Glutamatergic neuron (in vitro differentiated cells): ENCODE measurements at regions not wholly inside any gene's neighbourhood (a gene's known extent, or its start where the extent isn't known, plus 50 kb on each side); places are given as distances from the start of the nearest gene placed in this dataset.
"Not testable (repeated sequence)": the region's sequence is repeated elsewhere in the genome, so short reads cannot be mapped to it uniquely, and the experiment has no call there.

ENCODE experiments used
- DNase-seq: peaks from one replicate; pipeline ENCODE4 v3.0.0; 2022
- H3K27ac Mint-ChIP-seq: one replicate; pipeline ENCODE4 v1.8.0; 2020; ENCODE audit warnings: mild to moderate bottlenecking, mixed read lengths, inconsistent platforms; ENCODE audit not compliant: unreplicated experiment
- H3K27me3 Mint-ChIP-seq: one replicate; pipeline ENCODE4 v1.8.0; 2020; ENCODE audit warnings: mild to moderate bottlenecking, moderate library complexity, mixed read lengths, inconsistent platforms; ENCODE audit not compliant: unreplicated experiment
- H3K36me3 Mint-ChIP-seq: one replicate; pipeline ENCODE4 v1.8.0; 2020; ENCODE audit warnings: mild to moderate bottlenecking, mixed read lengths, inconsistent platforms; ENCODE audit not compliant: unreplicated experiment
- H3K4me1 Mint-ChIP-seq: one replicate; pipeline ENCODE4 v1.8.0; 2020; ENCODE audit warnings: mild to moderate bottlenecking, low read depth, mixed read lengths, inconsistent platforms; ENCODE audit not compliant: unreplicated experiment
- H3K4me3 Mint-ChIP-seq: one replicate; pipeline ENCODE4 v1.8.0; 2020; ENCODE audit warnings: mild to moderate bottlenecking, mixed read lengths, inconsistent platforms; ENCODE audit not compliant: unreplicated experiment
- H3K9me3 Mint-ChIP-seq: one replicate; pipeline ENCODE4 v1.8.0; 2020; ENCODE audit warnings: mild to moderate bottlenecking, moderate library complexity, mixed read lengths, inconsistent platforms; ENCODE audit not compliant: unreplicated experiment
- TF ChIP-seq, protein P1 (sequence below): fragments of 200-600 bp; sonication (generic); IDR thresholded peaks from one replicate; pipeline ENCODE4 v1.5.0; 2021; ENCODE audit not compliant: partially characterized antibody, unreplicated experiment

DNA sequence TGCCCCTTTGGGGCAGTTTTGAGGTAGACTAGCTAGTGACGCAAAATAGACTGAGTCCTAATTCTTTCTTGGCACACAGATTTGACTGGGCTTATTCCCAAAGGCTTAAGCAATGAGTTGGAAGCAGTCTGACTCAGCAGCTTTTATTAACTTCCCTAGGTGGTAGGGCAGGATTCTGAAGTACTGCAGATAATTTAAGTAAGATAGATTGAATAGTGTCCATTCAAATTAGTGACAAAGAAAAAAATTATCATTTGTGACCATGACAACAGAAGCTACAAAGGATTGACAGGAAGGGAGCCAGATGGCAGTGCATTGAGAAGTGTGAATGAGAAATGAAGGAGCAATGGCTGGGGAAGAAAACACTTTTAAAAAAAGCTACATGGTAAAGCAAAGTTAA lies 649.4 kb downstream of the CDH9 start:
- Mint-ChIP-seq H3K9me3 (peaks cover 2% of the 10 kb centered on the region), H3K36me3 (peaks cover 2% of the 10 kb centered on the region), H3K4me3 (peak overlapping the region; percentile 70), H3K4me1 (peaks cover 24% of the 10 kb centered on the region), H3K27me3 (peaks cover 6% of the 10 kb centered on the region), H3K27ac (peak overlapping the region; percentile 89)
- DNase-seq, result no peak
- TF ChIP-seq, protein P1, sequence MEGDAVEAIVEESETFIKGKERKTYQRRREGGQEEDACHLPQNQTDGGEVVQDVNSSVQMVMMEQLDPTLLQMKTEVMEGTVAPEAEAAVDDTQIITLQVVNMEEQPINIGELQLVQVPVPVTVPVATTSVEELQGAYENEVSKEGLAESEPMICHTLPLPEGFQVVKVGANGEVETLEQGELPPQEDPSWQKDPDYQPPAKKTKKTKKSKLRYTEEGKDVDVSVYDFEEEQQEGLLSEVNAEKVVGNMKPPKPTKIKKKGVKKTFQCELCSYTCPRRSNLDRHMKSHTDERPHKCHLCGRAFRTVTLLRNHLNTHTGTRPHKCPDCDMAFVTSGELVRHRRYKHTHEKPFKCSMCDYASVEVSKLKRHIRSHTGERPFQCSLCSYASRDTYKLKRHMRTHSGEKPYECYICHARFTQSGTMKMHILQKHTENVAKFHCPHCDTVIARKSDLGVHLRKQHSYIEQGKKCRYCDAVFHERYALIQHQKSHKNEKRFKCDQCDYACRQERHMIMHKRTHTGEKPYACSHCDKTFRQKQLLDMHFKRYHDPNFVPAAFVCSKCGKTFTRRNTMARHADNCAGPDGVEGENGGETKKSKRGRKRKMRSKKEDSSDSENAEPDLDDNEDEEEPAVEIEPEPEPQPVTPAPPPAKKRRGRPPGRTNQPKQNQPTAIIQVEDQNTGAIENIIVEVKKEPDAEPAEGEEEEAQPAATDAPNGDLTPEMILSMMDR, result no peak

DNA sequence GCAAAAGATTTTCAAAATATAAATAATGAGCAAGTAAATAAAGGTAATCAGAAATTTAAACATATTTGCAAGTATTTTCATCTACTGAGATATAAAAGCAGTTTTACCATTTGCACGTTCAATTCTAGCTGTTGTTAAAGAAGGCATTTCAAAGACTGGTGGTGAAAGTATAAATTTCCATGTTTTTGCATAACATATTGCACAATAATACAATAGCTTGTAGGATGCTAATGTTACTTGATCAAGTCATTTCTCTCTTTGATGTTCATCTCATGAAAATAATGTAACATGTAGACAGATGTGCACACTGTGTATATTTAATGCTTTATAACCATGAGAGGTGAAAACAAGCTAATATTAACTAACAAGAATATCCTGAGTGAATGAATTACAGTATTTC lies 651.9 kb downstream of the CDH9 start:
- TF ChIP-seq, protein P1, result no peak
- Mint-ChIP-seq H3K4me3 (no peak overlapping the region), H3K27ac (no peak overlapping the region), H3K36me3 (no peaks in the 10 kb centered on the region), H3K9me3 (peaks cover 2% of the 10 kb centered on the region), H3K4me1 (peaks cover 24% of the 10 kb centered on the region), H3K27me3 (peaks cover 5% of the 10 kb centered on the region)
- no peak for DNase-seq

DNA sequence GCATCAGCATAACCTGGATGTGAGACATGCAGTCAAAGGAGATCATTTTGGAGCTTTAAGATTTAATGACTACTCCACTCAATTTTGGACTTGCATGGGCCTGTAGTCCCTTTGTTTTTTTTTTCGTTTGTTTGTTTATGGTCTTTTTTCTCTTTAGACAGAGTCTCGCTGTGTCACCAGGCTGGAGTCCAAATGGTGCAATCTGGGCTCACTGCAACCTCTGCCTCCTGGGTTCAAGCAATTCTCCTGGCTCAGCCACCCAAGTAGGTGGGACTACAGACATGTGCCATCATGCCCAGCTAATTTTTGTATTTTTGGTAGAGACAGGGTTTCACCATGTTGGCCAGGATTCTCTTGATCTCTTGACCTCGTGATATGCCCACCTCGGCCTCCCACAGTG lies 673.8 kb downstream of the CDH9 start:
- not testable (repeated sequence) for DNase-seq, H3K4me3 Mint-ChIP-seq, H3K27me3 Mint-ChIP-seq, H3K9me3 Mint-ChIP-seq, H3K27ac Mint-ChIP-seq, H3K4me1 Mint-ChIP-seq
- H3K36me3 Mint-ChIP-seq, result peaks cover 16% of the 10 kb centered on the region

DNA sequence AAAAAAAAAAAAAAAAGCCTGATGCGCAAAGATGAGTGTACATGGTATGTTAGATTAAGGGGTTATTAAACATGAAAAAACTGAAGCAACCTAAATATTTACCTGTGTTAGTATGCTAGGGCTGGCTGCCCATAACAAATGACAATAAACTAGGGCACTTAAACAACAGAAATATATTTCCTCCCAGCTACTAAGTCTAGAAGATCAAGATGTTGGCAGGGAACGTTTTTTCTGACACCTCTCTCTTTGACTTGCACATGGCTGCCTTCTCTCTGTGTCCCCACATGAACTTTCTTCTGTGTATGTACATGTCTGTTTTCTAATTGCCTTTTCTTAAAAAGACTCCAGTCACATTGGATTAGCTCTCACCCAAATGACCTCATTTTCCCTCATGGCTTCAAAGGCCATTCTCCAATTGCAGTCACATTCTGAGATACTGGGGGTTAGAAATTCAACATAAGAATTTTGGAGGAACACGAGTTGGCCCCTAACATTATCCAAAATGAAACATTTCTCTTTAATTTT lies 694.5 kb downstream of the CDH9 start:
- Mint-ChIP-seq H3K9me3 (no peaks in the 10 kb centered on the region), H3K4me1 (peaks cover 6% of the 10 kb centered on the region), H3K27me3 (no peaks in the 10 kb centered on the region), H3K4me3 (no peak overlapping the region), H3K36me3 (no peaks in the 10 kb centered on the region), H3K27ac (no peak overlapping the region)
- DNase-seq, result no peak
- TF ChIP-seq, protein P1, result no peak

DNA sequence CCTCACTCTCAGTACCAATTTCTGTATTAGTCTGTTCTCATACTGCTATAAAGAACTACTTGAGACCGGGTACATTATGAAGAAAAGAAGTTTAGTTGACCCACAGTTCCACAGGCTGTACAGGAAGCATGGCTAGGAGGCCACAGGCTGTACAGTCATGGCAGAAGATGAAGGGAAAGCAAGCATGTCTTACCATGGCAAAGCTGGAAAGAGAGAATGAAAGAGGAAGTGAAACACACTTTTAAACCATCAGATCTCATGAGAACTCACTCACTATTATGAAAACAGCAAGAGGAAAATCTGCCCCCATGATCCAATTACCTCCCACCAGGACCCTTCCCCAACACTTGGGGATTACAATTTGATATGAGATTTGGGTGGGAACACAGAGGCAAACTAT lies 698.8 kb downstream of the CDH9 start:
- DNase-seq, result no peak
- H3K27ac Mint-ChIP-seq, result no peak overlapping the region
- no peaks in the 10 kb centered on the region for H3K36me3 Mint-ChIP-seq
- H3K9me3 Mint-ChIP-seq, result peaks cover 3% of the 10 kb centered on the region
- H3K4me3 Mint-ChIP-seq, result no peak overlapping the region
- no peaks in the 10 kb centered on the region for H3K4me1 Mint-ChIP-seq
- TF ChIP-seq, protein P1, result no peak
- no peaks in the 10 kb centered on the region for H3K27me3 Mint-ChIP-seq
